Activated T-cell treated with anti-CD3 and anti-CD28 coated beads, Interleukin-2, amount 50 U/mL, for 48 hours (primary cell): ENCODE measurements at regions not wholly inside any gene's neighbourhood (a gene's known extent, or its start where the extent isn't known, plus 50 kb on each side); places are given as distances from the start of the nearest gene placed in this dataset.
"Not testable (repeated sequence)": the region's sequence is repeated elsewhere in the genome, so short reads cannot be mapped to it uniquely, and the experiment has no call there.

Source experiments
- DNase-seq, 2 experiments: peaks; one replicate each; pipeline ENCODE4 v3.0.0-alpha.2; 2020

DNA sequence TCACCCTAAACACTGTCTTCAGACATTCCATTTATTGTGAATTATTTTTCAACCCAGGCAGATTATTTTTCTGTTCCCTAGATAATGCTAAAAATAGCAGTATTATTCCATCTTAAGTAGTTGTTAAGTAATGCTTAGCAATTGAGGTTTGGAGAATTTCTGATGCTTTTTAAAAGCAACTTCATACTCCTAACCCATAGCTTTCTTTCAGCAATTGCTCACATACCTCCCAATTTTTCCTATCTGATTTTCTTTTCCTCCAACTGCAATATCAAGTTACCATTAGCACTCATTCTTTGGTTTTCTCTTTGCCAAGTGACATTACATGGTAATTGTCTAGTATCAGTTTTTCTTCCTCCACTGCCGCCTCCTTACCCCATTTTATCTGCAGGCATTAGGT is 104.7 kb downstream of the GPR85 start:
- DNase-seq = no peak

GRCh38 chr7:112979055-112979454 is 107.6 kb downstream of the GPR85 start:
- DNase-seq = not testable (repeated sequence)

DNA sequence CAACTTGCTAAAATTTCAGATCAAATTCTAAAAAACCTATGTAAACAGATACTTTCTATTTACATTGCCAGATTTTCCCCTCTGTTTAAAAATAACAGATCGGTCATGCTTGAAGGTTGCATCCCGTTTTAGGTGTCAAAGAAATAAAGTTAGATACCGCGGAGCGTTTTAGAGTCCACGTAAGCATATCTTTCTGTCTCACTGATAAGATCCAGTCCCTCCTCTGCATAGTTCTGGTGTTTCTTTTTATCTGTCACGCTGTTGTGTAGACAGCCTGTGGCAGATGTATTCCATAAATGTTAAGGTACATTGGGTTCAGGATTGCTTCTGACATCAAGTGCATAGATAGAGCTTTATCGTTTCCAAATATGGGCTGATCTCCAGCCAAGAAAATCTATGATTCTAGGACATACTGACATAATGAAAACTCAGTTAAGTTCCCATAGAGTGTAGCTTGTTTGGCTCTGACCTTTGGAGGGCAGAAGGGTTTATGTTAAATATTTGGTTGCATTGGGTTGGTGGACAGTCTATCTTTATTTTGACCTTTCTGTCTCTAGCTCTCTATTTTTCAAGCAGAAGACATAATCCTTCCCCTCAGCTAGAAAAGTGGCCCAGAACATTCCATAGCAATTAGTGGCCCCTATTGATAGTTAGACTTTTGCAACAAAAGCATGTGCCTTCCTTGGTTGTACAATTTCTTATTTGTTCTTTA is 109.2 kb downstream of the GPR85 start:
- not testable (repeated sequence) for DNase-seq

DNA sequence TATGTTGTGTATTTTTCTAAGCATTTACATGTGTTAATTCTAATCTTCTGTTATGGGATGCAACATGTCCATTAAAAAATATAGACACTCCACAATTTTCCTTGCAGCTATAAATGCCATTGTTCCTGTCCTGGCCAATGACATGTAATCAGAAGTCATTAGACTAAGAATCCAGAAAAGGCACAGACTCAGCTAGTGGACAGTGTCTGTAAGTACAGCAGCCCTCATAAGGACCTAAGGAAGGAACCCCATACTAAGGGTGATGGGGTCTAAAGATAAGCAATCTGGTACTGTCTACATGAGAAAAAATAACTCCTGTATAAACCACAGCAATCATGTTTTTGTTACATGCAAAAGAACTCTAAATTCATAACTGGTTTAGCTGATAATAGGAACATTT is 115.9 kb downstream of the GPR85 start:
- DNase-seq = no peak

DNA sequence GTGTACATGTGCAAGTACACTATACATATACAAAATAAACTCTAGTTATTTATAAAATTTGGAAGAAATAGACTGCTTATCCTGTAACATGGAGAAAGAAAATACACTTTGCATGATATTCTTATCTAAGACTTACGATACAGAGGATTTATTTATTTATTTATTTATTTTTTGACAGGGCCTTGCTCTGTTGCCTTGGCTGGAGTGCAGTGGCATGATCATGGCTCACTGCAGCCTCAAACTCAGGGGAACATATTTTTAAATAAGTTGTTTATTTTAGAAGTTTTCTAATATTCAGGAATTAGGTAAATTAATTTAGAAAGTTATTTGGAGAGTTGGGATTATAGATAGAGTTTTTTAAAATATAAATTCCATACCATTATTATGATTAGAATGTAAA is 116.7 kb downstream of the GPR85 start:
- no peak for DNase-seq

GRCh38 chr7:112965506-112965905 is 121.1 kb downstream of the GPR85 start:
- DNase-seq = no peak

GRCh38 chr7:112963634-112964033 is 123.0 kb downstream of the GPR85 start:
- no peak for DNase-seq

GRCh38 chr7:112962815-112963214 is 123.8 kb downstream of the GPR85 start:
- no peak for DNase-seq

GRCh38 chr7:112959276-112959675 is 127.4 kb downstream of the GPR85 start:
- DNase-seq = no peak

GRCh38 chr7:112958775-112959174 is 127.9 kb downstream of the GPR85 start:
- no peak for DNase-seq

DNA sequence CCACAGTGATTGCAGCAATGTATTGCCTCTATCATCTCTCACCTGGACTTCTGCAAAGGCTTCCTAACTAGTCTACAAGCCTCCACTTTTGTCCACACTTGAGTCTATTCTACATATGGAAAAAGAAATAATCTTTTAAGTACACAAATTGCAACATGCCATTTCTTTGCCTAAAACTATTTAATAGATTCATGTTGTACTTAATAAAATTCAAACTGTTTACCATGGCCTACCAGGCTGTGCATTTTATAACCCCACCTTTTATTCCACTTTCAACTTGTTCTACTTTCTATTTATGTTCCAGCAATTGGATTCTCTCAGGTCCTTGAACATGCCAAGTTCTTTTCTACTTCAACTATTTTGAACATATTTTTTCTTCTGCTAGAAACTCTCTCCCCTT is 128.7 kb downstream of the GPR85 start:
- DNase-seq = no peak

DNA sequence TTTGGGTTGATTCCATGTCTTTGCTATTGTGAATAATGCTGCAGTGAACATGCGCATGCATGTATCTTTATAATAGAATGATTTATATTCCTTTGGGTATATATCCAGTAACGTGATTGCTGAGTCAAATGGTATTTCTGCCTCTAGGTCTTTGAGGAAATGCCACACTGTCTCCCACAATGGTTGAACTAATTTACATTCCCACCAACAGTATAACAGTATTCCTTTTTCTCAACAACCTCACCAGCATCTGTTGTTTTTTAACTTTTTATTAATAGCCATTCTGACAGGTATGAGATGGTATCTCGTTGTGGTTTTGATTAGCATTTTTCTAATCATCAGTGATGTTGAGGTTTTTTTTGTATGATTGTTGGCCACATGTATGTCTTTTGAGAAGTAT is 133.6 kb downstream of the GPR85 start:
- not testable (repeated sequence) for DNase-seq

DNA sequence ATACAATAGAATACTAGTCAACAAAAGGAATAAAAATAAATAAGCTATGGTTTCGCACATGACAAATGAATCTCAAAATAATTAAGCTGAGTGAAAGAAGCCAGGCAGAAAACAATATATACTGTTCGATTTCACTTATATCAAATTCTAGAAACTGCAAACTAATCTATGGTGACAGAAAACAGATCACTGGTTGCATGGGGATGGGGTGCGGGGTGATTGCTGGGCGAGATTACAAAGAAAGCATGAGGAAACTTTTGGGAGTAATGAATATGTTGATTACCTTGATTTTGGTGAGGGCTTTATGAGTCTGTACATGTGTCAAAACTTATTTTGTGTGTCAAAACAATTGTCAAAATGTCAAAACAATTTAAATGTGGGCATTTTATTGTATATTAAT is 135.6 kb downstream of the GPR85 start:
- DNase-seq = no peak

DNA sequence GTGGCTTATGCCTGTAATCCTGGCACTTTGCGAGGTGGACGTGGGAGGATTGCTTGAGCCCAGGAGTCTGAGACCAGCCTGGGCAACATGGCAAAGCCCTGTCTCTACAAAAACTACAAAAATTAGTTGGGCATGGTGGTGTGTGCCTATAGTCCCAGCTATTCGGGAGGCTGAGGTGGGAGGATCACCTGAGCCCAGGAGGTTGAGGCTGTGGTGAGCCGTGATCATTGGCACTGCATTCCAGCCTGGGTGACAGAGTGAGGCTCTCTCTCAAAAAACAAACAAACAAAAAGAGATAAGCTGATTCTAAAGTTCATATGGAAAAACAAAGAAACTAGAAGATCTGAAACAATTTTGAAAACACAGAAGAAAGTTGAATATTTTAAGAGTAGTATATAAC is 136.9 kb downstream of the GPR85 start:
- not testable (repeated sequence) for DNase-seq

DNA sequence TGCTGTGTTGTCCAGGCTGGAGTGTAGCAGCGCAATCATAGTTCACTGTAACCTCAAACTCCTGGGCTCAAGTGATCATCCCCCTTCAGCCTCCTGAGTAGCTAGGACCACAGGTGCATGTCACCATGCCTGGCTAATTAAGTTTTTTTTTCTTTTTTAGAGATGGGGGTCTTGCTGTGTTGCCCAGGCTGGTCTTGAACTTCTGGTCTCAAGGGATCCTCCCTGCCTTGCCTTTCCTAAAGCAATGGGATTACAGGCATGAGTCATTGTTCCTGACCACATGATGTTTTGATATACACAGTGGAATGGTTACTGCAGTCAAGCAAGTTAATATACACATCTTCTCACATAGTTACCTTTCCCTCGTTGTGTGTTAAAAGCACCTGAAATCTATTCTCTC is 140.3 kb downstream of the GPR85 start:
- DNase-seq = no peak

- DNase-seq = no peak
Observed at GRCh38 chr7:112945046-112945445, 141.6 kb downstream of the GPR85 start.

- no peak for DNase-seq
Observed at GRCh38 chr7:112942981-112943380, 143.6 kb downstream of the GPR85 start.

GRCh38 chr7:112942125-112942524 is 144.5 kb downstream of the GPR85 start:
- not testable (repeated sequence) for DNase-seq

DNA sequence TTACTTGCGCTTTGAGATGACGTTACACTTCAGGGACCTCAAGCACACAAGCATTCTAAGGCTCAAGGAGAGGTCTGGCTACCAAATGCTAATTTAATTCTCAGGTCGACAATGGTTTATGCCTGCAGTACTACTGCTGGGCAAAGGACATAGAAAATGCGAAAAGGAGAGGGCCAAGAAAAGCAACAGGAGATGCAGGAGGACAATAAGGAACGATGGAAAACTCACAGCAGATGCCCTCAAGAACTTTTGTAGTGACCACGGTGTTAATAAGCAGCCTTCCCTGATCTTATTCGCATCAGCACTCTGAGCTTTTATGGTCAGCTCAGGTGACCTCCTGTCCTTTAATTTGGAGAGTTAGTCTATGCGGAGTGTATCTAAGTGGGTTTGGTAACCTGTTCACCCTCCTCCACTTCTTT is 146.3 kb downstream of the GPR85 start:
- DNase-seq = no peak

- peak; percentile 98 to 99 for DNase-seq
Observed at GRCh38 chr7:112939574-112940313, 146.9 kb downstream of the GPR85 start.

GRCh38 chr7:112938863-112939573 is 147.6 kb downstream of the GPR85 start:
- no peak for DNase-seq

GRCh38 chr7:112937651-112938415 is 147.6 kb upstream of the TMEM168 start:
- no peak for DNase-seq

- DNase-seq = no peak
Observed at GRCh38 chr7:112933598-112933997, 143.4 kb upstream of the TMEM168 start.
